GM12873 (cell line): ENCODE measurements at regions not wholly inside any gene's neighbourhood (a gene's known extent, or its start where the extent isn't known, plus 50 kb on each side); places are given as distances from the start of the nearest gene placed in this dataset.

ENCODE experiments used
- TF ChIP-seq, protein P1 (sequence below): IDR thresholded peaks from 2 replicates; pipeline ENCODE4 v1.5.1; 2012; ENCODE audit warnings: low read depth, mild to moderate bottlenecking, moderate library complexity, low read length, control low read depth; ENCODE audit not compliant: insufficient read depth; ENCODE audit errors: missing control alignments

DNA sequence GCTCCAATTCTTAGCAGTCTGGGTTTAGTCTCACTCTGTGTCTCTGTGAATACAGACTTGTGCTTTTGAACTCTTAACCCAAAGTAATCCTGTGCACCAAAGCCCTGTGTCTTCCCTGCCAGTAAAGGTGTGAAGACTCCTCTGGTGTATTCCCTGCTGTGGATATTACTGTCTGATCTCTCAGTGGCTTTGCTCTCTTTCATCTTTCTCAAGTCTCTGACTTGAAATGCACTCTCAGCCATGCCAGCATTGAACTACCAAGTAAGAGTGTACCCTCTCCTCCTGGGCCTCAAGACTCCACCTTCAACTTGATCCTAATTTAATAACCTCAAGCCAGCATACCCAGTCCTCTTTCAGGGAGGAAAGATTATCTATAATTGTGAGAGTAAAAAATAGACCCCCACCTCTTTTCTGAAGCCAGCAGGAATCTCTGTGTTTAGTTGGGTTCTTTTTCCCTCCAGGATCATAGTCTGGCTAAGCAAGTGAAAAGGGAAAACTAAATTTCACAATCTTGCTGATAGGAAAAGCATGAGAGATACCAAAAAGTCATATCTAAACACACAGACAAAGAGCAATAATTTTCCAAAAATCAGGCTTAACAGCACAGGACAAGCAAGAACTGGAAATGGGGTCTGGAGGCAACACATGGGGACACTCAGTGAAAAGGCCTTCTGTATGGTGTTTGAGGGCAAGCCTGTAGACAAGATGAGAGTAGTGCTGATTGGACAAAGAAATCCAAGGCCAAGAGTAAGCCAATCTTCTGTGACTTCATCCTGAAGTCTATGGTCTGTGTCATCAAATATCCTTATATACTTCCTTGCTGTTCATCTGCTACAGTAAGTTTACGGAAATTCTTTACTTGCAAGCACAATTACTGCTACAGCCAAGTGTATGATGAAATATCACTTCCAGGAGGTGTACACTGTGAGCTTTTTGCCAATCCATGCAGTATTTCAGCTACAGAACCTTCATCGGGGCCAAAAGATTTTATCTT is 296.1 kb upstream of the TGFBR2 start:
- TF ChIP-seq, protein P1, sequence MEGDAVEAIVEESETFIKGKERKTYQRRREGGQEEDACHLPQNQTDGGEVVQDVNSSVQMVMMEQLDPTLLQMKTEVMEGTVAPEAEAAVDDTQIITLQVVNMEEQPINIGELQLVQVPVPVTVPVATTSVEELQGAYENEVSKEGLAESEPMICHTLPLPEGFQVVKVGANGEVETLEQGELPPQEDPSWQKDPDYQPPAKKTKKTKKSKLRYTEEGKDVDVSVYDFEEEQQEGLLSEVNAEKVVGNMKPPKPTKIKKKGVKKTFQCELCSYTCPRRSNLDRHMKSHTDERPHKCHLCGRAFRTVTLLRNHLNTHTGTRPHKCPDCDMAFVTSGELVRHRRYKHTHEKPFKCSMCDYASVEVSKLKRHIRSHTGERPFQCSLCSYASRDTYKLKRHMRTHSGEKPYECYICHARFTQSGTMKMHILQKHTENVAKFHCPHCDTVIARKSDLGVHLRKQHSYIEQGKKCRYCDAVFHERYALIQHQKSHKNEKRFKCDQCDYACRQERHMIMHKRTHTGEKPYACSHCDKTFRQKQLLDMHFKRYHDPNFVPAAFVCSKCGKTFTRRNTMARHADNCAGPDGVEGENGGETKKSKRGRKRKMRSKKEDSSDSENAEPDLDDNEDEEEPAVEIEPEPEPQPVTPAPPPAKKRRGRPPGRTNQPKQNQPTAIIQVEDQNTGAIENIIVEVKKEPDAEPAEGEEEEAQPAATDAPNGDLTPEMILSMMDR = no peak

DNA sequence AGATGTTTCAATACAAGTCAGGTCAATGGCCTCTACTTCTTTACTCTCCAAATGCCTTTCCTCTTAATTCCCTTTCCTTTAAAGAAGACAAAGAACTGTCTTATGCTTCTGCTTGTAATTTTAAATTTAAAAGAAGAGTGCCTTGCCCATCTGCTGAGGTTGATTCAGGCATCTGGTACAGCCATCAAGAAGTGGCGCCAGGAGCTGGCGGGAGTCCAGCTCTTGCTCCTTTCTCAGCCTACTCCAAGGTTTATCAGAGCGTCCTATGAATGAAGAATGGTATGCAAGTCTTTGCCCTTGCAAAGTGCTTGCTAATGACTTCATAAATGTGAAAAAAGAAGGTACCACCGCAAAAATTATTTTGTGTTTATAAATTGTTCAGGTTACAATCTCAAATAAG is 294.6 kb upstream of the TGFBR2 start:
- TF ChIP-seq, protein P1 = no peak

DNA sequence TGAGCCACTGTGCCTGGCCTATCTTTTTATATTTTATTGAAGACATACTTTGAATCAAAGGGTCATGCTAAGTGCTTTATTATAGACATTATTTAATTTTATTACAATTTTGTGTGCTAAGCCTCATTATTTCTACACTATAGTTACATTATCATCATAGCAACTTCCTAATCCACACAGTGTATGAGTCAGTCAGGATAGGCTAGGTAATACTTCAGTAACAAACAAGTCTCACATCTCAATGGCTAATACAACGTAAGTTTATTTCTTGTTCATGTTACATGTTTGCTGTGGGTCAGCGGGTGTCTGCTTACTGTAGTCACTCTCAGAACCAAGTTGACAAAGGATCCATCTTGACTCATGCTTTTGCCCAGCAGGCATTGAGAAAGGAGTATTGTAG is 292.6 kb upstream of the TGFBR2 start:
- TF ChIP-seq, protein P1 = no peak

DNA sequence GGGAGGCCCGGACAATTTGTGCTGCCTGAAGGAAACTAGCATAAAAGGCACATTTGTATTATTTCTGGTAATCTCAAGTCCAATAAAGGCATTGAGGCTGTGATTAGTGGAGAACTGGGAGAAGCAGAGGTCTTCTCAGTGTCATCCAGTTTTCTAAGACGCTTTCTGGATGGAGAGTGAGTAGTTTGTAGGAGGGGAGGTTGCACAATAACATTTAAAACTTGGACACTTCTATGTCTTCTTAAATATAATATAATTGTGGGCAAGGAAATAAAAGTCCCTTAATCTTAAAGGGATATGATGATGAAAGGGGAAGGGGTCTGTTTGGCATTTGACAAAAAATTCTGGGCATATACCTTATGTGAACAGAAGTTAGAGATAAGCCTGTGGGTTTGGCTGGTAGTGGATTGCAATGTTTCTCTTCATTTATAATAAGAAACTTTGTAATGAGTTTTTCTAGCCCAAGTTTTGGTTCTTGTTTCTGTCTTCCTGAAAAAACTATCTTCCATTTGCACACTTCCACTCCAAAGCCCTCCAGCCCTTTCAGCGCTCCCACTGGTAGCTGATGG is 291.6 kb upstream of the TGFBR2 start:
- TF ChIP-seq, protein P1 = no peak

DNA sequence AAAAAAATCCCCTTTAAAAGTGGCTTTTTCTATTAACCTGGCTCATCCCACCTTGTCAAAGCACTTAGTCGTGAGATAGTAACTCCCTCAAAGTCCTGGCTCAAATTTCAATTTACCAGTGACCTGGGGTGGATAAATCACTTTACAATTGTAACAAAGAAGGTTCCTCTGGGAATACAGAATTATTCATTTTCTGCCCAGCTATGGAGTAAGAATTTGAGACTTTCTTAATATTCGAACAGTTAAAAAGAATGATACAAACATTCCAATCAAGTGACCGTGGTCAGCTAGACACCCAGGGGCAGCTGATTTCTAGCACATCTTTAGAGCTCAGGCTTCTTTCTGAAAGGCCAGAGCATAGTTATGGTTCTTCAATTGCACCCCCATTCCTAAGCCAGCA is 291.0 kb upstream of the TGFBR2 start:
- TF ChIP-seq, protein P1 = no peak

DNA sequence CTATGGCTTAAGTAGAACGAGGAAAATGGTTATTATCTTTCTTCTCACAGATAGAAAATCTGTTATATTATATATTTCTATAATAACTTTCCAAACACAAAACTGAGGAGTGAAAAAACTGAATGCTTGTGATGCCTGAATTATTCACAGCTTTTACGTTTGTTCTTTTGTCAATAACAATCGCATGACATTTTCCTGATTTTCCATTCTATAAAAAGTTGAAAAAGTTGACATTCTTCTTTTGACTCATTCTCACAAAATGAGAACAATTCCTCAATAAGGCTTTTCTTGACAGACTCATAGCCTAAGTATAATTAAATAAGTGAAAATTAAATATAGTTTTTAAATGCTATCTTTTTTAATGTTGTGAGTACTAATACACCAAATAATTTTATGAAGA is 288.8 kb upstream of the TGFBR2 start:
- TF ChIP-seq, protein P1 = no peak

DNA sequence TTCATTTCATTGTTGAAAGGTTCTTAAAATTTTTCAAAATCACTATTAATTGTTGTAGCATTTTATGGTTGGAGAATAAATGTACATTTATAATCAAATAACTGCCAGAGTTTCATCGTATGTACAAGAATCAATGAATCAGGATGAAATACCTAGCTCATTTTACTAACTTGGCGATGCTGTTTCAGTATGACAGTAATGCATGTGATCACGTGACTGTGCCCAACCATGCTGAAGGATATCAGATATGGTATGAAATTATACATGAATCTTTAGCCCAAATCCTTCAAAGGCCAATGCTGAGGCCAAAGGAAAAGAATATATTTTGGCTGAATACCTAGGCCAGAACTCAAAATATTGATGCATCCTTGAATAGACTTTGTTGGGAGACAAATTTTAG is 288.3 kb upstream of the TGFBR2 start:
- TF ChIP-seq, protein P1 = no peak
